ENCODE measurements at regions not wholly inside any gene's neighbourhood (a gene's known extent, or its start where the extent isn't known, plus 50 kb on each side); places are given as distances from the start of the nearest gene placed in this dataset.

- intact Hi-C loops (cut with micrococcal nuclease): no loop called here
These were observed 129.7 kb upstream of the TMPO start for GRCh38 chr12:98385641-98386040.

- intact Hi-C loops (cut with micrococcal nuclease): no loop called here
These were observed 127.9 kb upstream of the TMPO start for GRCh38 chr12:98387444-98387843.

GRCh38 chr12:98388126-98388525 is 127.3 kb upstream of the TMPO start:
- intact Hi-C loops (cut with micrococcal nuclease): no loop called here

GRCh38 chr12:98389593-98389992 is 125.8 kb upstream of the TMPO start:
- intact Hi-C loops (cut with micrococcal nuclease): no loop called here

GRCh38 chr12:98397323-98398105 is 117.9 kb upstream of the TMPO start:
- intact Hi-C loops (cut with micrococcal nuclease): loop anchor here (1.0 to 10.0 kb wide), 6 partner anchors 25 to 1819 kb away; partner anchors contain the start of gene NEDD1

- intact Hi-C loops (cut with micrococcal nuclease): loop anchor here (5.0 to 10.0 kb wide), 2 partner anchors 1095 to 1492 kb away; partner anchors contain the start of gene NEDD1
These were observed 115.9 kb upstream of the TMPO start for GRCh38 chr12:98399532-98399931.

- intact Hi-C loops (cut with micrococcal nuclease): no loop called here
These were observed 114.0 kb upstream of the TMPO start for GRCh38 chr12:98401427-98401826.

- intact Hi-C loops (cut with micrococcal nuclease): no loop called here
These were observed 113.3 kb upstream of the TMPO start for GRCh38 chr12:98402091-98402490.

- intact Hi-C loops (cut with micrococcal nuclease): no loop called here
These were observed 112.7 kb upstream of the TMPO start for GRCh38 chr12:98402671-98403070.

- intact Hi-C loops (cut with micrococcal nuclease): no loop called here
These were observed 112.0 kb upstream of the TMPO start for GRCh38 chr12:98403385-98403784.

- intact Hi-C loops (cut with micrococcal nuclease): no loop called here
These were observed 111.5 kb upstream of the TMPO start for GRCh38 chr12:98403936-98404335.

GRCh38 chr12:98405805-98406366 is 109.5 kb upstream of the TMPO start:
- intact Hi-C loops (cut with micrococcal nuclease): no loop called here

- intact Hi-C loops (cut with micrococcal nuclease): no loop called here
These were observed 109.0 kb upstream of the TMPO start for GRCh38 chr12:98406378-98406777.

GRCh38 chr12:98408681-98409080 is 106.7 kb upstream of the TMPO start:
- intact Hi-C loops (cut with micrococcal nuclease): no loop called here

GRCh38 chr12:98409548-98409947 is 105.8 kb upstream of the TMPO start:
- intact Hi-C loops (cut with micrococcal nuclease): no loop called here

GRCh38 chr12:98410356-98410755 is 105.0 kb upstream of the TMPO start:
- intact Hi-C loops (cut with micrococcal nuclease): no loop called here

- intact Hi-C loops (cut with micrococcal nuclease): no loop called here
These were observed 98.5 kb upstream of the TMPO start for GRCh38 chr12:98416845-98417244.

- intact Hi-C loops (cut with micrococcal nuclease): no loop called here
These were observed 98.1 kb upstream of the TMPO start for GRCh38 chr12:98417266-98417665.

- intact Hi-C loops (cut with micrococcal nuclease): no loop called here
These were observed 96.9 kb upstream of the TMPO start for GRCh38 chr12:98418357-98419075.

GRCh38 chr12:98419081-98419794 is 96.2 kb upstream of the TMPO start:
- intact Hi-C loops (cut with micrococcal nuclease): no loop called here

GRCh38 chr12:98419795-98420404 is 95.5 kb upstream of the TMPO start:
- intact Hi-C loops (cut with micrococcal nuclease): loop anchor here (10.0 kb wide), 1 partner anchor 575 kb away; no protein-coding TSS in a partner anchor
